H1 (cell line): ENCODE measurements at regions not wholly inside any gene's neighbourhood (a gene's known extent, or its start where the extent isn't known, plus 50 kb on each side); places are given as distances from the start of the nearest gene placed in this dataset.
A peak's percentile ranks its signal among the peaks of the same experiment; 100 is the strongest.

Source experiments
- CTCF ChIA-PET: fragments of 300-600 bp; sonication (Branson Sonifier 250); formaldehyde crosslinking; loops from one replicate; lab custom pipeline; 2021; ENCODE audit not compliant: partially characterized antibody; lab: Charles Lee
- POLR2A ChIA-PET: fragments of 300-600 bp; sonication (Branson Sonifier 250); formaldehyde crosslinking; loops from one replicate; lab custom pipeline; 2021; ENCODE audit warnings: inconsistent platforms; ENCODE audit not compliant: partially characterized antibody; lab: Charles Lee
- DNase-seq, 2 experiments: peaks; one replicate each; pipeline versions ENCODE4 v3.0.0 to v3.0.0-alpha.2; 2010 to 2022; ENCODE audit warnings: low spot score in 2 of 2, low read depth in 1 of 2, mixed read lengths in 1 of 2
- FAIRE-seq: peaks from 2 replicates; lab custom pipeline; 2011; peaks lifted over from hg19 to GRCh38; lab: Jason Lieb, UNC
- H2AFZ ChIP-seq: 2 replicates; pipeline ENCODE4 v1.8.1; 2012; ENCODE audit warnings: low read length, inconsistent platforms
- H2AK5ac ChIP-seq: 2 replicates; pipeline ENCODE4 v1.6.1; 2013; ENCODE audit warnings: low read depth, low read length
- H2BK120ac ChIP-seq: replicated peaks from 2 replicates; pipeline ENCODE3; 2013; ENCODE audit warnings: low read depth, low read length, inconsistent platforms
- H2BK12ac ChIP-seq: 2 replicates; pipeline ENCODE4 v1.6.1; 2013; ENCODE audit warnings: low read depth, low read length
- H2BK15ac ChIP-seq: 2 replicates; pipeline ENCODE4 v1.6.1; 2013; ENCODE audit warnings: low read length
- H2BK20ac ChIP-seq: 2 replicates; pipeline ENCODE4 v1.6.1; 2013; ENCODE audit warnings: low read length
- H2BK5ac ChIP-seq: 2 replicates; pipeline ENCODE4 v1.6.1; 2013; ENCODE audit warnings: low read depth, low read length
- H3K14ac ChIP-seq: 2 replicates; pipeline ENCODE4 v1.6.1; 2013; ENCODE audit warnings: inconsistent platforms; ENCODE audit not compliant: insufficient read length
- H3K18ac ChIP-seq: 2 replicates; pipeline ENCODE4 v1.6.1; 2013; ENCODE audit warnings: low read length; ENCODE audit errors: extremely low read depth
- H3K23ac ChIP-seq: 2 replicates; pipeline ENCODE4 v1.6.1; 2013; ENCODE audit warnings: inconsistent platforms; ENCODE audit not compliant: insufficient read length
- H3K23me2 ChIP-seq: 2 replicates; pipeline ENCODE4 v1.6.1; 2013; ENCODE audit warnings: low read depth, low read length
- H3K27ac ChIP-seq: 2 replicates; pipeline ENCODE4 v1.6.1; 2011; ENCODE audit warnings: low read depth, low read length, inconsistent platforms
- H3K27me3 ChIP-seq, 4 experiments: replicated peaks in 1 of 4; 1 replicate in 1 of 4; 2 replicates in 3 of 4; pipeline versions ENCODE4 v1.6.1 to v1.8.1; 2011 to 2013; ENCODE audit warnings: low read length in 3 of 4, mild to moderate bottlenecking in 3 of 4, inconsistent platforms in 2 of 4, mixed read lengths in 2 of 4, moderate library complexity in 1 of 4; ENCODE audit not compliant: control insufficient read depth in 3 of 4, insufficient read depth in 3 of 4; ENCODE audit errors: extremely low read depth in 1 of 4
- H3K36me3 ChIP-seq, 4 experiments: 2 replicates each; pipeline versions ENCODE4 v1.6.1 to v1.8.1; 2011 to 2013; ENCODE audit warnings: mild to moderate bottlenecking in 4 of 4, low read length in 3 of 4, moderate library complexity in 2 of 4, control low read depth in 1 of 4, inconsistent platforms in 1 of 4; ENCODE audit not compliant: insufficient read depth in 4 of 4, control insufficient read depth in 2 of 4
- H3K4ac ChIP-seq: replicated peaks from 2 replicates; pipeline ENCODE3; 2013; ENCODE audit warnings: low read length, low read depth, mixed read lengths, inconsistent platforms; ENCODE audit not compliant: insufficient read length
- H3K4me1 ChIP-seq, 4 experiments: replicated peaks in 1 of 4; 1 replicate in 1 of 4; 2 replicates in 3 of 4; pipeline versions ENCODE4 v1.6.1 to v1.8.1; 2011 to 2013; ENCODE audit warnings: low read length in 3 of 4, inconsistent platforms in 2 of 4, mixed read lengths in 1 of 4; ENCODE audit not compliant: insufficient read depth in 4 of 4, control insufficient read depth in 3 of 4
- H3K4me2 ChIP-seq, 2 experiments: 2 replicates each; pipeline versions ENCODE4 v1.6.1 to v1.8.1; 2011 to 2013; ENCODE audit warnings: low read depth in 2 of 2, low read length in 2 of 2, control low read depth in 1 of 2, inconsistent platforms in 1 of 2, mild to moderate bottlenecking in 1 of 2; ENCODE audit not compliant: insufficient read depth in 1 of 2
- H3K4me3 ChIP-seq, 4 experiments: fragments of 200-600, 300-600 bp in 1 of 4; sonication (generic), shearing (Covaris generic), sonication (Bioruptor Twin) in 1 of 4; 2 replicates each; pipeline versions ENCODE4 v1.5.1 to v1.8.1; 2011 to 2016; ENCODE audit warnings: low read length in 4 of 4, low read depth in 3 of 4, control low read depth in 2 of 4, inconsistent platforms in 2 of 4, mild to moderate bottlenecking in 2 of 4, mixed read lengths in 1 of 4, moderate library complexity in 1 of 4; ENCODE audit not compliant: insufficient read depth in 2 of 4; ENCODE audit errors: extremely low read depth in 1 of 4
- H3K56ac ChIP-seq: replicated peaks from 2 replicates; pipeline ENCODE3; 2013; ENCODE audit warnings: low read depth, mild to moderate bottlenecking, mixed read lengths, low read length, inconsistent platforms; ENCODE audit not compliant: insufficient read length
- H3K79me1 ChIP-seq: 2 replicates; pipeline ENCODE4 v1.6.1; 2013; ENCODE audit warnings: low read depth, low read length, control low read depth
- H3K79me2 ChIP-seq, 2 experiments: 2 replicates each; pipeline versions ENCODE4 v1.6.1 to v1.8.1; 2012 to 2013; ENCODE audit warnings: low read length in 2 of 2, mild to moderate bottlenecking in 2 of 2, inconsistent platforms in 1 of 2; ENCODE audit not compliant: insufficient read depth in 2 of 2, control insufficient read depth in 1 of 2
- H3K9ac ChIP-seq, 4 experiments: replicated peaks in 1 of 4; 1 replicate in 1 of 4; 2 replicates in 3 of 4; pipeline versions ENCODE4 v1.6.1 to v1.8.1; 2011 to 2013; ENCODE audit warnings: low read depth in 3 of 4, low read length in 3 of 4, control low read depth in 2 of 4, mild to moderate bottlenecking in 2 of 4, moderate library complexity in 2 of 4, inconsistent platforms in 1 of 4; ENCODE audit errors: extremely low read depth in 1 of 4
- H3K9me3 ChIP-seq, 2 experiments: 2 replicates each; pipeline versions ENCODE4 v1.6.1 to v1.8.1; 2012 to 2013; ENCODE audit warnings: mild to moderate bottlenecking in 2 of 2, moderate library complexity in 2 of 2, control low read depth in 1 of 2, inconsistent platforms in 1 of 2, low read depth in 1 of 2, low read length in 1 of 2, mixed read lengths in 1 of 2; ENCODE audit not compliant: insufficient read depth in 2 of 2
- H4K20me1 ChIP-seq, 2 experiments: replicated peaks in 1 of 2; 2 replicates each; pipeline versions ENCODE3 to v1.8.1; 2011 to 2013; ENCODE audit warnings: inconsistent platforms in 2 of 2, low read length in 2 of 2, mild to moderate bottlenecking in 1 of 2; ENCODE audit not compliant: insufficient read depth in 2 of 2, control insufficient read depth in 1 of 2
- H4K5ac ChIP-seq: 2 replicates; pipeline ENCODE4 v1.6.1; 2013; ENCODE audit warnings: low read length, low read depth, mixed read lengths, inconsistent platforms; ENCODE audit not compliant: insufficient read length
- H4K8ac ChIP-seq: 2 replicates; pipeline ENCODE4 v1.8.0; 2013; ENCODE audit warnings: mild to moderate bottlenecking, moderate library complexity, low read length, inconsistent platforms; ENCODE audit not compliant: insufficient read depth; ENCODE audit errors: extremely low read depth
- H4K91ac ChIP-seq: replicated peaks from 2 replicates; pipeline ENCODE3; 2013; ENCODE audit warnings: low read length, mixed read lengths, inconsistent platforms; ENCODE audit not compliant: insufficient read length
- EZH2 ChIP-seq: fragments of 200-600 bp; sonication (generic); IDR thresholded peaks from 2 replicates; pipeline ENCODE4 v1.7.1; 2012; ENCODE audit warnings: low read depth, mild to moderate bottlenecking, moderate library complexity, low read length, inconsistent platforms; ENCODE audit not compliant: severe bottlenecking
- RAD21 ChIP-seq, 2 experiments: IDR thresholded peaks in 1 of 2; conservative IDR thresholded peaks in 1 of 2; 2 replicates each; pipeline ENCODE4 v1.6.1; 2011; ENCODE audit warnings: low read depth in 2 of 2, low read length in 2 of 2, improper control_type of control experiment in 1 of 2, inconsistent platforms in 1 of 2, mild to moderate bottlenecking in 1 of 2, moderate library complexity in 1 of 2
- WGBS, 2 experiments: shearing (Covaris generic) in 1 of 2; methylation state at CpG; one replicate each; pipeline versions ENCODE4 v1.1.6 to v1.1.7; 2013 to 2015; ENCODE audit warnings: low lambda C conversion rate in 2 of 2, mixed read lengths in 2 of 2, inconsistent platforms in 1 of 2, low coverage in 1 of 2, missing lambda C conversion rate in 1 of 2; ENCODE audit not compliant: insufficient replicate concordance in 2 of 2, insufficient coverage in 1 of 2, insufficient read length in 1 of 2; ENCODE audit errors: extremely low coverage in 1 of 2, missing lambda C conversion rate in 1 of 2; 5-methylcytosine and 5-hydroxymethylcytosine counted together

GRCh38 chr11:90908074-90908473 is 685.2 kb upstream of the CHORDC1 start:
- Histone ChIP-seq H3K56ac (no peak overlapping the region), H3K79me1 (no peaks in the 10 kb centered on the region), H2BK20ac (no peak overlapping the region), H3K79me2 (no peaks in the 10 kb centered on the region), H3K18ac (no peak overlapping the region), H3K4me1 (no peaks in the 10 kb centered on the region), H4K91ac (no peak overlapping the region), H3K4me2 (no peak overlapping the region), H2BK12ac (no peak overlapping the region), H2AK5ac (no peak overlapping the region), H3K9ac (no peak overlapping the region), H4K20me1 (no peaks in the 10 kb centered on the region), H3K14ac (no peak overlapping the region), H3K27me3 (no peaks in the 10 kb centered on the region), H3K9me3 (no peaks in the 10 kb centered on the region), H2BK15ac (no peak overlapping the region), H2BK5ac (no peak overlapping the region), H4K8ac (no peak overlapping the region), H2AFZ (no peak overlapping the region), H2BK120ac (no peak overlapping the region), H3K36me3 (no peaks in the 10 kb centered on the region), H4K5ac (no peak overlapping the region), H3K4ac (no peak overlapping the region), H3K27ac (no peak overlapping the region), H3K23ac (no peak overlapping the region), H3K23me2 (no peaks in the 10 kb centered on the region; the same call in 1 of the 2 replicates), H3K4me3 (no peak overlapping the region)
- ChIA-PET POLR2A (no interaction called here), CTCF (interaction anchor here (0.6 to 1.5 kb wide), 3 partner anchors 23 to 339 kb away, joined by 3 to 5 read pairs (median 3); no protein-coding TSS in a partner anchor)
- TF ChIP-seq RAD21 (IDR thresholded peaks at IDR 0.05 in 1 of 2, conservative IDR thresholded peaks at IDR 0.05 in 1 of 2; ENCODE audit: low read depth in 2 of 2, low read length in 2 of 2) (peak in 1 of 2 experiments; percentile 21; a peak in 2 of 4 replicates), EZH2 (no peak)
- no peak for FAIRE-seq
- no peak for DNase-seq
- 84% methylated on average over 3 of the region's 3 CpGs; no CpG with 5 or more reads in 1 of the 2 experiments for WGBS, 2 experiments
